GM12878 (cell line): ENCODE measurements at regions not wholly inside any gene's neighbourhood (a gene's known extent, or its start where the extent isn't known, plus 50 kb on each side); places are given as distances from the start of the nearest gene placed in this dataset.

Experiments used
- ATAC-seq: fragments of 200-7000 bp; cut with Tn5 transposase; 3 replicates; pipeline ENCODE4 v1.9.1; 2020; ENCODE audit warnings: mild to moderate bottlenecking, moderate library complexity
- BruUV-seq: library from RNA; stranded (reverse); fragments of 400-500 nt; replicated peaks from 2 replicates; lab custom pipeline; 2021; lab: Mats Ljungman, UMichigan
- CTCF ChIA-PET: fragments of 300-600 bp; sonication (Branson Sonifier 250); formaldehyde crosslinking; extraction: SDS; loops from one replicate; lab custom pipeline; 2021; ENCODE audit warnings: inconsistent platforms; lab: Yijun Ruan, JAX
- POLR2A ChIA-PET: fragments of 350-600 bp; formaldehyde crosslinking; extraction: SDS; loops from one replicate; lab custom pipeline; 2021; ENCODE audit warnings: inconsistent platforms; lab: Charles Lee
- RAD21 ChIA-PET: fragments of 300-600 bp; sonication (Branson Sonifier 250); formaldehyde crosslinking; loops from one replicate; lab custom pipeline; 2023; ENCODE audit warnings: antibody characterized with exemption; ENCODE audit not compliant: unreplicated experiment; lab: Charles Lee
- SMC1A ChIA-PET: fragments of 300-600 bp; sonication (Branson Sonifier 250); formaldehyde crosslinking; loops from one replicate; lab custom pipeline; 2023; ENCODE audit not compliant: unreplicated experiment, uncharacterized antibody; lab: Charles Lee
- DNase-seq: peaks from one replicate; pipeline ENCODE4 v3.0.0-alpha.2; 2011; ENCODE audit warnings: low read depth, low spot score
- FAIRE-seq: peaks from 3 replicates; lab custom pipeline; 2011; peaks lifted over from hg19 to GRCh38; lab: Jason Lieb, UNC
- H2AFZ ChIP-seq: 2 replicates; pipeline ENCODE4 v1.6.0; 2011; ENCODE audit warnings: low read depth, low read length, control low read depth; ENCODE audit not compliant: control insufficient read depth
- H3K27ac ChIP-seq: 2 replicates; pipeline ENCODE4 v1.5.1; 2011; ENCODE audit warnings: control low read depth; ENCODE audit not compliant: control insufficient read depth, insufficient read depth
- H3K27me3 ChIP-seq, 2 experiments: replicated peaks in 1 of 2; 2 replicates each; pipeline versions ENCODE4 v1.6.0 to v1.6.1; 2011; ENCODE audit warnings: low read length in 1 of 2; ENCODE audit not compliant: control insufficient read depth in 2 of 2, insufficient read depth in 2 of 2
- H3K36me3 ChIP-seq, 2 experiments: 2 replicates each; pipeline ENCODE4 v1.5.1; 2011; ENCODE audit warnings: low read length in 1 of 2; ENCODE audit not compliant: control insufficient read depth in 2 of 2, insufficient read depth in 2 of 2
- H3K4me1 ChIP-seq: 2 replicates; pipeline ENCODE4 v1.6.1; 2011; ENCODE audit warnings: mild to moderate bottlenecking, low read length, moderate library complexity, mixed read lengths; ENCODE audit not compliant: control insufficient read depth, insufficient read depth
- H3K4me2 ChIP-seq: 2 replicates; pipeline ENCODE4 v1.6.0; 2011; ENCODE audit warnings: control low read depth; ENCODE audit not compliant: control insufficient read depth, insufficient read depth
- H3K4me3 ChIP-seq: fragments of 200-600 bp; sonication (generic); 2 replicates; pipeline ENCODE4 v1.5.1; 2016
- H3K79me2 ChIP-seq: 2 replicates; pipeline ENCODE4 v1.6.0; 2011; ENCODE audit warnings: low read length; ENCODE audit not compliant: control insufficient read depth, insufficient read depth
- H3K9ac ChIP-seq: 2 replicates; pipeline ENCODE4 v1.8.0; 2011; ENCODE audit warnings: low read length, control low read depth, mixed read lengths; ENCODE audit not compliant: control insufficient read depth, insufficient read depth
- H3K9me3 ChIP-seq: replicated peaks from 3 replicates; pipeline ENCODE4 v1.5.1; 2011; ENCODE audit warnings: mild to moderate bottlenecking, low read length; ENCODE audit not compliant: control insufficient read depth, insufficient read depth
- H4K20me1 ChIP-seq: 2 replicates; pipeline ENCODE4 v1.6.0; 2011; ENCODE audit not compliant: control insufficient read depth, insufficient read depth
- ASH2L ChIP-seq: fragments of 300-600, 200-600 bp; sonication (generic); IDR thresholded peaks from 2 replicates; pipeline ENCODE4 v1.6.1; 2017; ENCODE audit warnings: low read depth, mild to moderate bottlenecking, borderline replicate concordance
- CBFB ChIP-seq: IDR thresholded peaks from 2 replicates; pipeline ENCODE4 v1.6.1; 2016; ENCODE audit warnings: antibody characterized with exemption, low read depth
- CHD4 ChIP-seq: fragments of 200-600 bp; sonication (generic); IDR thresholded peaks from 2 replicates; pipeline ENCODE4 v1.6.1; 2016; ENCODE audit warnings: mild to moderate bottlenecking
- GABPA ChIP-seq: IDR thresholded peaks from 2 replicates; pipeline ENCODE4 v1.6.1; 2014; ENCODE audit warnings: antibody characterized with exemption, low read depth, mild to moderate bottlenecking, inconsistent platforms
- HDAC2 ChIP-seq: fragments of 200-600 bp; sonication (generic); IDR thresholded peaks from 2 replicates; pipeline ENCODE4 v1.6.1; 2017
- MEF2B ChIP-seq: fragments of 450-650 bp; IDR thresholded peaks from 2 replicates; pipeline ENCODE4 v1.6.1; 2018; ENCODE audit warnings: mild to moderate bottlenecking, moderate library complexity; ENCODE audit not compliant: partially characterized antibody, poor library complexity, severe bottlenecking
- NRF1 ChIP-seq: conservative IDR thresholded peaks from 2 replicates; pipeline ENCODE4 v1.6.1; 2011; ENCODE audit warnings: mild to moderate bottlenecking, low read depth, low read length, improper control_type of control experiment
- RBBP5 ChIP-seq: fragments of 200-600 bp; sonication (generic); conservative IDR thresholded peaks from 2 replicates; pipeline ENCODE4 v1.6.1; 2016
- RCOR1 ChIP-seq: conservative IDR thresholded peaks from 2 replicates; pipeline ENCODE4 v1.6.1; 2012; ENCODE audit warnings: low read depth, low read length, improper control_type of control experiment
- SMARCA5 ChIP-seq: fragments of 450-650 bp; IDR thresholded peaks from 2 replicates; pipeline ENCODE4 v1.6.1; 2017; ENCODE audit warnings: mild to moderate bottlenecking
- TCF7 ChIP-seq: IDR thresholded peaks from 2 replicates; pipeline ENCODE4 v1.6.1; 2014; ENCODE audit warnings: antibody characterized with exemption, borderline replicate concordance
- ZBTB33 ChIP-seq: fragments of 450-650 bp; IDR thresholded peaks from 2 replicates; pipeline ENCODE4 v1.6.1; 2017; ENCODE audit warnings: mild to moderate bottlenecking
- WGBS: methylation state at CpG from one replicate; pipeline ENCODE4 v1.1.6; 2016; ENCODE audit warnings: low lambda C conversion rate; ENCODE audit not compliant: insufficient replicate concordance, insufficient coverage; ENCODE audit errors: missing lambda C conversion rate; 5-methylcytosine and 5-hydroxymethylcytosine counted together
- in situ Hi-C: fragments of 300-500 bp; cut with MboI; formaldehyde crosslinking; loops from 9 replicates; pipeline ENCODE4 v1.14.3; 2018; ENCODE audit warnings: mixed read lengths
- intact Hi-C: fragments of 100-400 bp; cut with micrococcal nuclease; formaldehyde crosslinking; loops from one replicate; pipeline ENCODE4 v1.14.2; 2022; ENCODE audit not compliant: unreplicated experiment

GRCh38 chr7:57201021-57201894 is 69.0 kb upstream of the ZNF479 start:
- H3K9ac ChIP-seq = no peak overlapping the region
- no peak overlapping the region for H2AFZ ChIP-seq
- no peaks in the 10 kb centered on the region for H3K36me3 ChIP-seq
- H4K20me1 ChIP-seq = no peaks in the 10 kb centered on the region
- ChIA-PET RAD21 (no interaction called here), SMC1A (no interaction called here), POLR2A (no interaction called here), CTCF (no interaction called here)
- FAIRE-seq (no peak), DNase-seq (no peak), ATAC-seq (no peak)
- in situ Hi-C loops = no loop called here
- H3K4me2 ChIP-seq = no peak overlapping the region
- no peak overlapping the region for H3K4me3 ChIP-seq
- H3K9me3 ChIP-seq = no peaks in the 10 kb centered on the region; the same call in 2 of the 3 replicates
- no peaks in the 10 kb centered on the region for H3K79me2 ChIP-seq
- intact Hi-C loops = no loop called here
- H3K27me3 ChIP-seq = no peaks in the 10 kb centered on the region
- BruUV-seq = no TSS peak
- WGBS = 49% methylated on average over 14 of the region's 14 CpGs
- no peak overlapping the region for H3K27ac ChIP-seq
- H3K4me1 ChIP-seq = no peaks in the 10 kb centered on the region
- no peak for TF ChIP-seq NRF1
- TF ChIP-seq TCF7 = no peak
- TF ChIP-seq ZBTB33 = no peak
- no peak for TF ChIP-seq HDAC2
- TF ChIP-seq RCOR1 = no peak
- TF ChIP-seq ASH2L = no peak
- no peak for TF ChIP-seq GABPA
- TF ChIP-seq RBBP5 = no peak
- TF ChIP-seq CHD4 = no peak
- no peak for TF ChIP-seq SMARCA5
- TF ChIP-seq MEF2B = no peak
- TF ChIP-seq CBFB = no peak
- TF ChIP-seq, all 136 proteins: peak for 0
